Stimulated activated naive CD8-positive, alpha-beta T cell treated with anti-CD3 and anti-CD28 coated beads, Interleukin-15, amount 100 ng/mL, for 72 hours (primary cell): ENCODE measurements at regions not wholly inside any gene's neighbourhood (a gene's known extent, or its start where the extent isn't known, plus 50 kb on each side); places are given as distances from the start of the nearest gene placed in this dataset.
"Not testable (repeated sequence)": the region's sequence is repeated elsewhere in the genome, so short reads cannot be mapped to it uniquely, and the experiment has no call there.

Experiments
- ATAC-seq: fragments of 150-1000 bp; cut with Tn5 transposase; 2 replicates; pipeline ENCODE4 v1.10.0; 2021; ENCODE audit warnings: mild to moderate bottlenecking, moderate library complexity
- DNase-seq, 2 donors: peaks; one replicate each; pipeline ENCODE4 v3.0.0; 2021 to 2022
- H3K27ac Mint-ChIP-seq, 2 donors: one replicate each; pipeline ENCODE4 v1.8.0; 2022; ENCODE audit warnings: mild to moderate bottlenecking in 2 of 2, mixed read lengths in 2 of 2, moderate library complexity in 2 of 2
- H3K27me3 Mint-ChIP-seq: one replicate; pipeline ENCODE4 v1.8.0; 2022; ENCODE audit warnings: mixed read lengths
- H3K4me1 Mint-ChIP-seq: one replicate; pipeline ENCODE4 v1.8.0; 2022; ENCODE audit warnings: mild to moderate bottlenecking, mixed read lengths
- H3K4me3 Mint-ChIP-seq, 2 donors: one replicate each; pipeline ENCODE4 v1.8.0; 2022; ENCODE audit warnings: mild to moderate bottlenecking in 2 of 2, mixed read lengths in 2 of 2, moderate library complexity in 1 of 2
- H3K9me3 Mint-ChIP-seq, 2 donors: one replicate each; pipeline ENCODE4 v1.8.0; 2022; ENCODE audit warnings: mixed read lengths in 2 of 2

- no peaks in the 10 kb centered on the region for H3K4me1 Mint-ChIP-seq
- no peaks in the 10 kb centered on the region for H3K27me3 Mint-ChIP-seq
- H3K9me3 Mint-ChIP-seq = peaks cover 20 to 35% of the 10 kb centered on the region in 2 donors
- no peak for ATAC-seq
- no peak for DNase-seq
- H3K27ac Mint-ChIP-seq = no peak overlapping the region
- no peak overlapping the region for H3K4me3 Mint-ChIP-seq
These were observed 511.8 kb downstream of the TRAM1L1 start for GRCh38 chr4:116573540-116573939.

DNA sequence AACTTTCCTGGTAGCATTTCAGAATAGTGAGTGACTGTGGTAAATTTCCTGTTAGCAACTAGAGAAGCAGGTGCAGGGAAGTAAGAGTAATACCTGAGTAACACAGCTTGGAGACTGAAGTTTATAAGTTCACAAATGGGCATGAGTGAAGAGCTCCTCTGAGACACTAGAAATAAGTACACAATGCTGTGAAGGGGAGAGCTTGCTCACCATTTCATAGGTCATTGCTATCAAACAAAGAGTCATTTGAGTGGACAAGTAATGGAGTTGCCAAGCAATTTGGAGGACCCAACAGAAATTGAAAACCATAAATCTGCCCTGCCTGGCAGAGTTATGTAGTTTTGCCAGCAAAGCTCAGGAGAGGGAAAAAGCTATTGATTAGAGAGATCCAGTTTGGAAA lies 523.6 kb downstream of the TRAM1L1 start:
- peaks cover 30 to 46% of the 10 kb centered on the region in 2 donors for H3K9me3 Mint-ChIP-seq
- H3K4me1 Mint-ChIP-seq = no peaks in the 10 kb centered on the region
- no peak overlapping the region for H3K27ac Mint-ChIP-seq
- no peak for ATAC-seq
- DNase-seq = no peak
- no peak overlapping the region for H3K4me3 Mint-ChIP-seq
- H3K27me3 Mint-ChIP-seq = no peaks in the 10 kb centered on the region

DNA sequence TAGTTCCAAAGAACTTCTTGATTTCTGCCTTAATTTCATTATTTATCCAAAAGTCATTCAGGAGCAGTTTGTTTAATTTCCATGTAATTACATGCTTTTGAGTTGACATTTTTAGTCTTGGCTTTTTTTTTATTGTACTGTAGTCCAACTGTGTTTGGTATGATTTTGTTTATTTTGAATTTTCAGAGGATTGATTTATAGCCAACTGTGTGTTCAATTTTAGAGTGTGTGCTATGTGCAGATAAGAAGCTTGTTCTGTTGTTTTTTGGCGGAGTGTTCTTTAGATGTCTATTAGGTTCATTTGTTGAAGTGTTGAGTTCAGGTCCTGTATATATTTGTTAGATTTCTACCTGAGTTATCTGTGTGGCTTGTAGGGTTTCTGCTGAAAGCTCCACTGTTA lies 533.6 kb downstream of the TRAM1L1 start:
- DNase-seq (no peak), ATAC-seq (no peak)
- Mint-ChIP-seq H3K4me3 (no peak overlapping the region), H3K27ac (no peak overlapping the region), H3K27me3 (no peaks in the 10 kb centered on the region), H3K4me1 (no peaks in the 10 kb centered on the region), H3K9me3 (peaks cover 8 to 16% of the 10 kb centered on the region in 2 donors)

- Mint-ChIP-seq H3K9me3 (peaks cover 16 to 19% of the 10 kb centered on the region in 2 donors), H3K27ac (no peak overlapping the region), H3K27me3 (no peaks in the 10 kb centered on the region), H3K4me1 (no peaks in the 10 kb centered on the region), H3K4me3 (no peak overlapping the region)
- no peak for DNase-seq
- no peak for ATAC-seq
These were observed 537.7 kb downstream of the TRAM1L1 start for GRCh38 chr4:116547632-116548031.

GRCh38 chr4:116546759-116547158 lies 538.6 kb downstream of the TRAM1L1 start:
- Mint-ChIP-seq H3K27ac (no peak overlapping the region), H3K4me3 (no peak overlapping the region), H3K27me3 (no peaks in the 10 kb centered on the region), H3K9me3 (peaks cover 12 to 15% of the 10 kb centered on the region in 2 donors), H3K4me1 (no peaks in the 10 kb centered on the region)
- ATAC-seq (no peak), DNase-seq (no peak)

- Mint-ChIP-seq H3K27me3 (no peaks in the 10 kb centered on the region), H3K4me1 (no peaks in the 10 kb centered on the region), H3K4me3 (no peak overlapping the region), H3K27ac (no peak overlapping the region), H3K9me3 (peaks cover 8 to 12% of the 10 kb centered on the region in 2 donors)
- ATAC-seq (no peak), DNase-seq (no peak)
These were observed 540.4 kb downstream of the TRAM1L1 start for GRCh38 chr4:116544946-116545345.

DNA sequence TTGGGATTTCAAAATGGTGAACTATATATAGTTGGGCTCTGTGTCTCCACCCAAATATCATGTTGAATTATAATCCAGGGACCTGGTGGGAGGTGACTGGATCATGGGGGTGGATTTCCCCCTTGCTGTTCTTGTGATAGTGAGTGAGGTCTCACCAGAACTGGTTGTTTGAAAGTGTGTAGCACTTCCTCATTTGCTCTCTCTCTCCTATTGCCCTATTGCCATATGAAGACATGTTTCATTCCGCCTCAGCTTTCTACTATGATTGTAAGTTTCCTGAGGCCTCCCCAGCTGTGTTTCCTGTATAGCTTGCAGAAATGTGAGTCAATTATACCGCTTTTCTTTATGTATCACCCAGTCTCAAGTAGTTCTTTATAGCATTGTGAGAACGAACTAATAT lies 545.6 kb downstream of the TRAM1L1 start:
- no peak for ATAC-seq
- Mint-ChIP-seq H3K4me1 (no peaks in the 10 kb centered on the region), H3K4me3 (no peak overlapping the region), H3K27me3 (no peaks in the 10 kb centered on the region), H3K27ac (no peak overlapping the region), H3K9me3 (peaks cover 12% of the 10 kb centered on the region in 2 donors)
- no peak for DNase-seq

- Mint-ChIP-seq H3K27ac (no peak overlapping the region), H3K9me3 (peaks cover 5 to 8% of the 10 kb centered on the region in 2 donors), H3K4me1 (no peaks in the 10 kb centered on the region), H3K27me3 (no peaks in the 10 kb centered on the region), H3K4me3 (no peak overlapping the region)
- no peak for DNase-seq
- ATAC-seq = no peak
These were observed 547.5 kb downstream of the TRAM1L1 start for GRCh38 chr4:116537828-116538227.

- H3K4me3 Mint-ChIP-seq, H3K27ac Mint-ChIP-seq, H3K27me3 Mint-ChIP-seq, ATAC-seq, H3K4me1 Mint-ChIP-seq, DNase-seq: not testable (repeated sequence)
- H3K9me3 Mint-ChIP-seq = peaks cover 5 to 12% of the 10 kb centered on the region in 2 donors
These were observed 549.4 kb downstream of the TRAM1L1 start for GRCh38 chr4:116536024-116536423.

- DNase-seq = no peak
- no peak for ATAC-seq
- peak overlapping the region in 1 of 2 donors; percentile 18 for H3K4me3 Mint-ChIP-seq
- H3K4me1 Mint-ChIP-seq = no peaks in the 10 kb centered on the region
- H3K27ac Mint-ChIP-seq = no peak overlapping the region
- peaks cover 5 to 7% of the 10 kb centered on the region in 2 donors for H3K9me3 Mint-ChIP-seq
- no peaks in the 10 kb centered on the region for H3K27me3 Mint-ChIP-seq
These were observed 553.5 kb downstream of the TRAM1L1 start for GRCh38 chr4:116531870-116532269.

- H3K27ac Mint-ChIP-seq = no peak overlapping the region
- DNase-seq (no peak), ATAC-seq (no peak)
- H3K4me3 Mint-ChIP-seq = no peak overlapping the region
- H3K4me1 Mint-ChIP-seq = no peaks in the 10 kb centered on the region
- peaks cover 5 to 7% of the 10 kb centered on the region in 2 donors for H3K9me3 Mint-ChIP-seq
- no peaks in the 10 kb centered on the region for H3K27me3 Mint-ChIP-seq
These were observed 554.4 kb downstream of the TRAM1L1 start for GRCh38 chr4:116531026-116531425.

GRCh38 chr4:116530048-116530447 lies 555.3 kb downstream of the TRAM1L1 start:
- Mint-ChIP-seq H3K4me3 (no peak overlapping the region), H3K9me3 (peaks cover 5 to 7% of the 10 kb centered on the region in 2 donors), H3K4me1 (no peaks in the 10 kb centered on the region), H3K27me3 (no peaks in the 10 kb centered on the region), H3K27ac (no peak overlapping the region)
- no peak for DNase-seq
- no peak for ATAC-seq

DNA sequence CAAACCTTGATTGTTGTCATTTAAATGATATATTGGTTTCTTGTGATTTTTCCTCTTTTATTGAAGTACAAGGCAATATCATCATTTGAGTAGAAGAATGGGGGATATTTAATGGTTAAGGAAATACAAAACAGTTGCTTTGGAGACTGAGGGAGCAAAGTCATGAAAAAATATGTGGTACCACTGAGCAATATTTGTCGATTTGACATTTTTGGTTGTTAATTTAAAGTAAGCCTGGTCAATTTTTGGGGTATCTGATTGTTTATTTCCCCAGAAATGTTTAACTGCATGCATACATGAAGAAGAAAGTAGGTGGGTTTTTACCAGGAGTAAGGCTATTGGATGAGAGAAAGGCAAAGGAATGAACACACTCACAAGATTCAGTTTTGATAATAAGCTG lies 556.2 kb downstream of the TRAM1L1 start:
- H3K4me1 Mint-ChIP-seq = no peaks in the 10 kb centered on the region
- H3K27ac Mint-ChIP-seq = no peak overlapping the region
- H3K9me3 Mint-ChIP-seq = peaks cover 5 to 7% of the 10 kb centered on the region in 2 donors
- ATAC-seq = no peak
- no peak overlapping the region for H3K4me3 Mint-ChIP-seq
- no peak for DNase-seq
- H3K27me3 Mint-ChIP-seq = no peaks in the 10 kb centered on the region

- no peak overlapping the region for H3K4me3 Mint-ChIP-seq
- no peak for ATAC-seq
- no peak for DNase-seq
- H3K9me3 Mint-ChIP-seq = peaks cover 6 to 9% of the 10 kb centered on the region in 2 donors
- no peaks in the 10 kb centered on the region for H3K4me1 Mint-ChIP-seq
- no peaks in the 10 kb centered on the region for H3K27me3 Mint-ChIP-seq
- H3K27ac Mint-ChIP-seq = no peak overlapping the region
These were observed 562.5 kb downstream of the TRAM1L1 start for GRCh38 chr4:116522922-116523321.

GRCh38 chr4:116520886-116521285 lies 564.5 kb downstream of the TRAM1L1 start:
- ATAC-seq (no peak), DNase-seq (no peak)
- no peaks in the 10 kb centered on the region for H3K4me1 Mint-ChIP-seq
- H3K27ac Mint-ChIP-seq = no peak overlapping the region
- no peaks in the 10 kb centered on the region for H3K27me3 Mint-ChIP-seq
- H3K9me3 Mint-ChIP-seq = peaks cover 14 to 16% of the 10 kb centered on the region in 2 donors
- no peak overlapping the region for H3K4me3 Mint-ChIP-seq

GRCh38 chr4:116516711-116517110 lies 568.7 kb downstream of the TRAM1L1 start:
- no peaks in the 10 kb centered on the region for H3K4me1 Mint-ChIP-seq
- no peak for DNase-seq
- no peak overlapping the region for H3K27ac Mint-ChIP-seq
- peaks cover 14 to 16% of the 10 kb centered on the region in 2 donors for H3K9me3 Mint-ChIP-seq
- no peak overlapping the region for H3K4me3 Mint-ChIP-seq
- ATAC-seq = no peak
- no peaks in the 10 kb centered on the region for H3K27me3 Mint-ChIP-seq

- no peaks in the 10 kb centered on the region for H3K27me3 Mint-ChIP-seq
- H3K27ac Mint-ChIP-seq = no peak overlapping the region
- H3K9me3 Mint-ChIP-seq = peaks cover 14 to 16% of the 10 kb centered on the region in 2 donors
- no peak for DNase-seq
- H3K4me3 Mint-ChIP-seq = no peak overlapping the region
- no peak for ATAC-seq
- H3K4me1 Mint-ChIP-seq = no peaks in the 10 kb centered on the region
These were observed 569.4 kb downstream of the TRAM1L1 start for GRCh38 chr4:116515959-116516358.
